GM23338 (cell line): ENCODE measurements at regions not wholly inside any gene's neighbourhood (a gene's known extent, or its start where the extent isn't known, plus 50 kb on each side); places are given as distances from the start of the nearest gene placed in this dataset.

Experiments
- ATAC-seq: fragments of 200-7000 bp; cut with Tn5 transposase; 3 replicates; pipeline ENCODE4 v1.9.1; 2020
- DNase-seq: peaks from one replicate; pipeline ENCODE4 v3.0.0-alpha.2; 2015; ENCODE audit warnings: low spot score
- H2AFZ ChIP-seq: fragments of 200-600 bp; sonication (generic); 2 replicates; pipeline ENCODE4 v1.8.0; 2016; ENCODE audit warnings: antibody characterized with exemption, mild to moderate bottlenecking, moderate library complexity
- H3F3A ChIP-seq: fragments of 200-600 bp; sonication (generic); replicated peaks from 2 replicates; pipeline ENCODE4 v1.8.0; 2017; ENCODE audit warnings: antibody characterized with exemption, mixed run types, low read depth
- H3K27ac ChIP-seq: fragments of 200-600 bp; sonication (generic); 2 replicates; pipeline ENCODE4 v1.6.1; 2016; ENCODE audit warnings: low read depth
- H3K27me3 ChIP-seq: fragments of 200-600 bp; sonication (generic); 2 replicates; pipeline ENCODE4 v1.8.0; 2016; ENCODE audit warnings: mild to moderate bottlenecking, mixed run types, moderate library complexity; ENCODE audit not compliant: insufficient read depth
- H3K36me3 ChIP-seq: fragments of 200-600 bp; sonication (generic); 2 replicates; pipeline ENCODE4 v1.8.0; 2016; ENCODE audit warnings: mild to moderate bottlenecking; ENCODE audit not compliant: insufficient read depth
- H3K4me1 ChIP-seq: fragments of 200-600 bp; sonication (generic); 2 replicates; pipeline ENCODE4 v1.8.0; 2016; ENCODE audit warnings: mild to moderate bottlenecking, moderate library complexity; ENCODE audit not compliant: insufficient read depth
- H3K4me2 ChIP-seq: fragments of 200-600 bp; sonication (generic); 2 replicates; pipeline ENCODE4 v1.7.1; 2017; ENCODE audit warnings: mixed run types
- H3K4me3 ChIP-seq: fragments of 200-600 bp; sonication (generic); 2 replicates; pipeline ENCODE4 v1.6.1; 2016; ENCODE audit warnings: mixed run types
- H3K79me2 ChIP-seq: fragments of 200-600 bp; sonication (generic); replicated peaks from 2 replicates; pipeline ENCODE4 v1.8.0; 2017; ENCODE audit warnings: mild to moderate bottlenecking; ENCODE audit not compliant: insufficient read depth
- H3K9me2 ChIP-seq: fragments of 200-600 bp; sonication (generic); 2 replicates; pipeline ENCODE4 v1.8.0; 2017; ENCODE audit not compliant: insufficient read depth
- H4K20me1 ChIP-seq: fragments of 200-600 bp; sonication (generic); replicated peaks from 2 replicates; pipeline ENCODE4 v1.8.0; 2017; ENCODE audit warnings: mild to moderate bottlenecking; ENCODE audit not compliant: insufficient read depth
- H3K27ac Mint-ChIP-seq: 2 replicates; pipeline ENCODE4 v1.8.0; 2020; ENCODE audit warnings: inconsistent platforms, mild to moderate bottlenecking, moderate library complexity, mixed read lengths
- H3K27me3 Mint-ChIP-seq: 3 replicates; pipeline ENCODE4 v1.8.0; 2022; ENCODE audit warnings: low read depth, mild to moderate bottlenecking, moderate library complexity, mixed read lengths, inconsistent platforms; ENCODE audit not compliant: insufficient read depth, poor library complexity
- H3K36me3 Mint-ChIP-seq: 3 replicates; pipeline ENCODE4 v1.8.0; 2021; ENCODE audit warnings: low read depth, mild to moderate bottlenecking, inconsistent platforms, moderate library complexity, mixed read lengths
- H3K4me1 Mint-ChIP-seq: 3 replicates; pipeline ENCODE4 v1.8.0; 2020; ENCODE audit warnings: mild to moderate bottlenecking, inconsistent platforms, mixed read lengths
- H3K4me3 Mint-ChIP-seq: 3 replicates; pipeline ENCODE4 v1.8.0; 2021; ENCODE audit warnings: moderate library complexity, mild to moderate bottlenecking, inconsistent platforms, mixed read lengths
- H3K9me3 Mint-ChIP-seq: 3 replicates; pipeline ENCODE4 v1.8.0; 2020; ENCODE audit warnings: moderate library complexity, mild to moderate bottlenecking, inconsistent platforms, mixed read lengths
- CREB1 ChIP-seq: fragments of 250-450 bp; sonication (Bioruptor Pico); IDR thresholded peaks from 2 replicates; pipeline ENCODE4 v1.5.0; 2020; ENCODE audit warnings: low read depth, mild to moderate bottlenecking, moderate library complexity
- CTCF ChIP-seq, 2 experiments: fragments of 200-600 bp in 1 of 2; sonication (generic) in 1 of 2; conservative IDR thresholded peaks; 2 replicates each; pipeline versions ENCODE4 v1.5.1 to v1.6.1; 2016 to 2017; ENCODE audit warnings: antibody characterized with exemption in 2 of 2, low read depth in 2 of 2, mild to moderate bottlenecking in 2 of 2, moderate library complexity in 1 of 2
- EZH2 ChIP-seq: fragments of 200-600 bp; sonication (generic); IDR thresholded peaks from one replicate; pipeline ENCODE4 v1.8.0; 2017; ENCODE audit warnings: antibody characterized with exemption, mild to moderate bottlenecking, low read depth; ENCODE audit not compliant: unreplicated experiment
- JUNB ChIP-seq: IDR thresholded peaks from one replicate; pipeline ENCODE4 v1.6.1; 2016; ENCODE audit warnings: antibody characterized with exemption; ENCODE audit not compliant: unreplicated experiment
- NANOG ChIP-seq: IDR thresholded peaks from 2 replicates; pipeline ENCODE4 v1.6.1; 2016; ENCODE audit warnings: antibody characterized with exemption, borderline replicate concordance
- REST ChIP-seq: IDR thresholded peaks from one replicate; pipeline ENCODE4 v1.6.1; 2018; ENCODE audit warnings: antibody characterized with exemption; ENCODE audit not compliant: unreplicated experiment
- ZNF331 ChIP-seq: fragments of 250-450 bp; sonication (Bioruptor Pico); IDR thresholded peaks from 2 replicates; pipeline ENCODE4 v1.5.0; 2020; ENCODE audit warnings: low read depth, mild to moderate bottlenecking, moderate library complexity
- ZNF462 ChIP-seq: fragments of 250-450 bp; sonication (Bioruptor Pico); IDR thresholded peaks from 2 replicates; pipeline ENCODE4 v1.5.0; 2020; ENCODE audit warnings: mild to moderate bottlenecking, moderate library complexity

DNA sequence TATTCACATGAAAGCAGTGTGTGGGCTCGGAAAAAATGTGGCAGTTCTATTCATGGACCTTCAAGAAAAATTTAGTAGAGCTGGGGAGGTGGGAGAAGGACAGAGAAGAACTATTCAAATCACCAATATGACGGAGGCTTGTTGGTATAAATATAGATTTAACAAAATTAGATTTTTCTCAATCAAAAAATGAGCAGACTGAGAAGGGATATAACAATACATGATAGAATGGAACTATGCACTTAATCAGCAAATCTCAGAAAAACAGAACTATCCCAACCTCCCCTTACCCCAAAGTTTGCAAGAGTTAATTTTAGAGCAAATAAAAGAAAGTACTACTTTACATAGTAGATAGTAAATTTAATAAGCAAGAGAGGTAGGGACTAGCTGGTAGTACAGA is 194.6 kb upstream of the BCL6 start (continued):
- TF ChIP-seq REST = no peak
- TF ChIP-seq JUNB = no peak
- no peak for TF ChIP-seq NANOG
- TF ChIP-seq CTCF (conservative IDR thresholded peaks at IDR 0.05; ENCODE audit: low read depth in 2 of 2) = no peak
- TF ChIP-seq CREB1 (CRISPR knock-in tag) = no peak
- TF ChIP-seq EZH2 = no peak

DNA sequence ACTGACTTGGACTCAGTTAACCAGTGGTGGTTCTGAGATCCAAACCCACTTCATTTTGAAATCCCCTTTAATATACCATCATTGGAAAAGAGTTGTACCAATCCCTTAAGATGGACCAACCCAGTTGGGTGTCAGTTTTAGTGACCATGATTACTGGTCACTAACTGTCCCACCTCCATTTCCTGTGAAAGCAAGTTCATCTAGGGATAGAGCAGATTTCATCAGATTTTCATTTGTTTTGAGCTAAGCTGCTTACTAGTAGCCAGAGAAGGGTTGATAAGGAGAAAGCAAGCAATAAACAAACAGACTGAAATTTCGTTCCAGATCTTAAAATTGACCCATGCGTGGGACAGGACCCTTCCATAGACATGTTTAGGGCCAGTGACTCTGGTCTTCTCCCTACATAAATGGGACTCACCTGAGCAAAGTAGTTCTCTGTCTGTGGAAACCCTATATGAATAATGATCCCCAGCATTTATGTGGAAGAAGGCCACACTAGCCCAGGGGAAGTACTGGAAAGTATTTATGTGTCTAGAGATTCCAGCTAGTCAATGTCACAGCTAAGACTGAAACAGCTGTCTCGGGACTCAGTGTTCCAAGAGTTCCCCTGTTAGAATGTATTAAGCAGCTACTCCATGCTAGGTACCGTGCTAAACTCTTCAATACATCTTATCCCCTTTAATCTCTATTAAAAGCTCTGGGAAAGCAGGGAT is 196.0 kb upstream of the BCL6 start:
- Mint-ChIP-seq H3K27me3 (peaks cover under 1% of the 10 kb centered on the region), H3K4me1 (no peaks in the 10 kb centered on the region; the same call in 2 of the 3 replicates), H3K9me3 (no peaks in the 10 kb centered on the region), H3K27ac (no peak overlapping the region), H3K36me3 (no peaks in the 10 kb centered on the region), H3K4me3 (no peak overlapping the region)
- H3K9me2 ChIP-seq = no peaks in the 10 kb centered on the region
- H3K4me2 ChIP-seq = no peak overlapping the region
- ATAC-seq (no peak), DNase-seq (no peak)
- H3K79me2 ChIP-seq = no peaks in the 10 kb centered on the region
- no peak overlapping the region for H2AFZ ChIP-seq
- no peak overlapping the region for H3K27ac ChIP-seq
- no peaks in the 10 kb centered on the region for H3K36me3 ChIP-seq
- no peak overlapping the region for H3K4me3 ChIP-seq
- no peaks in the 10 kb centered on the region for H4K20me1 ChIP-seq
- peaks cover 8% of the 10 kb centered on the region for H3K4me1 ChIP-seq
- no peaks in the 10 kb centered on the region for H3F3A ChIP-seq
- no peaks in the 10 kb centered on the region for H3K27me3 ChIP-seq
- TF ChIP-seq ZNF462 (CRISPR knock-in tag) (no peak), ZNF331 (CRISPR knock-in tag) (no peak), REST (no peak), NANOG (no peak), EZH2 (no peak)
